ENCODE measurements at regions not wholly inside any gene's neighbourhood (a gene's known extent, or its start where the extent isn't known, plus 50 kb on each side); places are given as distances from the start of the nearest gene placed in this dataset.

DNA sequence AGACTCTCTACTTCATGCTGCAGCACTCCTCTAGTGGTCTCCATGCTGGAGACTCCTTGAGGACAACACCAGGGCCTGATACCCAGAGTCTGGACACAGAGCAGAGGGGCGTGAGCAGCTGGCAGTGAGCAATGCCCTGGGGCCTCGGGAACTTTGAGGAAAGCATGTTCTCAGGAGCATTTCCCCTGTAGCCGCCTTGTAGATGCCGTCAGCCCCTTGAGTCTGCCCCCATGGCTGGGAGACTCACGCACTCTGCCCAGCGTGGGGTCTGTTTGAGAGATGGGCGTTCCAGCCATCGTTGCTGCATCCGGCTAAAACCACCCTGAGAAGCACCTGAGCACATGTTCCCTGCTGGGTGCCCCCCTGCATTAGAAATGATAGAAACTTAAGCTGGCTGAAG, 56.8 kb downstream of the PLXNA1 start:
- no peak for TF ChIP-seq POLR2A (IDR thresholded peaks at IDR 0.05; ENCODE audit: low read depth, low read length)
- TF ChIP-seq POLR2AphosphoS5 (IDR thresholded peaks at IDR 0.05; ENCODE audit: low read depth, low read length) = no peak
- no peak for TF ChIP-seq TAF1 (IDR thresholded peaks at IDR 0.05; ENCODE audit: borderline replicate concordance, low read depth, low read length)
